IMR-90 (cell line): ENCODE measurements at regions not wholly inside any gene's neighbourhood (a gene's known extent, or its start where the extent isn't known, plus 50 kb on each side); places are given as distances from the start of the nearest gene placed in this dataset.

ENCODE experiments used
- ATAC-seq: fragments of 200-7000 bp; cut with Tn5 transposase; 2 replicates; pipeline ENCODE4 v1.9.1; 2020; ENCODE audit warnings: low read depth, mild to moderate bottlenecking, moderate library complexity
- BruUV-seq: library from RNA; stranded (reverse); fragments of 400-500 nt; replicated peaks from 2 replicates; lab custom pipeline; 2021; lab: Mats Ljungman, UMichigan
- CTCF ChIA-PET: fragments of 300-600 bp; formaldehyde crosslinking; extraction: SDS; loops from one replicate; lab custom pipeline; 2021; ENCODE audit warnings: antibody characterized with exemption; lab: Yijun Ruan, JAX
- POLR2A ChIA-PET: fragments of 300-600 bp; sonication (Branson Sonifier 250); formaldehyde crosslinking; loops from one replicate; lab custom pipeline; 2022; ENCODE audit warnings: antibody characterized with exemption; ENCODE audit not compliant: unreplicated experiment; lab: Charles Lee
- DNase-seq: peaks from one replicate; pipeline ENCODE4 v3.0.0; 2013
- H2AFZ ChIP-seq: replicated peaks from 2 replicates; pipeline ENCODE3; 2013; ENCODE audit warnings: low read length, mild to moderate bottlenecking; ENCODE audit not compliant: poor library complexity
- H2AK5ac ChIP-seq: 2 replicates; pipeline ENCODE4 v1.6.1; 2013; ENCODE audit warnings: low read depth, low read length, inconsistent platforms
- H2AK9ac ChIP-seq: replicated peaks from 2 replicates; pipeline ENCODE3; 2013; ENCODE audit warnings: mild to moderate bottlenecking, low read depth, low read length, moderate library complexity; ENCODE audit not compliant: poor library complexity
- H2BK120ac ChIP-seq: 2 replicates; pipeline ENCODE4 v1.6.1; 2013; ENCODE audit warnings: low read depth, low read length, inconsistent platforms
- H2BK15ac ChIP-seq: 3 replicates; pipeline ENCODE4 v1.6.1; 2013; ENCODE audit warnings: low read depth, low read length, inconsistent platforms
- H2BK20ac ChIP-seq: 2 replicates; pipeline ENCODE4 v1.6.1; 2013; ENCODE audit warnings: low read depth, mild to moderate bottlenecking, inconsistent platforms, low read length, moderate library complexity
- H2BK5ac ChIP-seq: 2 replicates; pipeline ENCODE4 v1.6.1; 2013; ENCODE audit warnings: mild to moderate bottlenecking, low read depth, low read length, inconsistent platforms; ENCODE audit not compliant: poor library complexity, severe bottlenecking
- H3K14ac ChIP-seq: replicated peaks from 2 replicates; pipeline ENCODE4 v1.6.1; 2013; ENCODE audit warnings: low read depth, low read length, inconsistent platforms
- H3K18ac ChIP-seq: 2 replicates; pipeline ENCODE4 v1.6.1; 2013; ENCODE audit warnings: low read depth, low read length, control low read depth
- H3K23ac ChIP-seq: 2 replicates; pipeline ENCODE4 v1.6.1; 2013; ENCODE audit warnings: low read depth, low read length, inconsistent platforms
- H3K27ac ChIP-seq: 2 replicates; pipeline ENCODE4 v1.5.1; 2013; ENCODE audit warnings: mild to moderate bottlenecking, control low read depth, low read length; ENCODE audit not compliant: insufficient read depth
- H3K27me3 ChIP-seq: 2 replicates; pipeline ENCODE4 v1.6.1; 2013; ENCODE audit warnings: low read length; ENCODE audit not compliant: control insufficient read depth, insufficient read depth
- H3K36me3 ChIP-seq: 2 replicates; pipeline ENCODE4 v1.6.1; 2013; ENCODE audit warnings: low read length, mixed read lengths; ENCODE audit not compliant: control insufficient read depth, insufficient read depth
- H3K4ac ChIP-seq: 2 replicates; pipeline ENCODE4 v1.6.1; 2013; ENCODE audit warnings: low read depth, low read length, inconsistent platforms
- H3K4me1 ChIP-seq: 2 replicates; pipeline ENCODE4 v1.6.1; 2013; ENCODE audit warnings: low read length, mixed read lengths; ENCODE audit not compliant: control insufficient read depth, insufficient read depth
- H3K4me2 ChIP-seq: 2 replicates; pipeline ENCODE4 v1.6.1; 2013; ENCODE audit warnings: low read depth, mild to moderate bottlenecking, control low read depth, low read length, moderate library complexity
- H3K4me3 ChIP-seq: 2 replicates; pipeline ENCODE4 v1.5.1; 2013; ENCODE audit warnings: low read depth, mild to moderate bottlenecking, control low read depth, low read length, moderate library complexity; ENCODE audit not compliant: insufficient read depth
- H3K56ac ChIP-seq: 2 replicates; pipeline ENCODE4 v1.6.1; 2013; ENCODE audit warnings: low read length, inconsistent platforms; ENCODE audit not compliant: insufficient read depth; ENCODE audit errors: extremely low read depth
- H3K79me1 ChIP-seq, 2 experiments: 2 replicates each; pipeline ENCODE4 v1.6.1; 2013; ENCODE audit warnings: low read length in 2 of 2, inconsistent platforms in 1 of 2, low read depth in 1 of 2
- H3K9ac ChIP-seq: 2 replicates; pipeline ENCODE4 v1.6.1; 2013; ENCODE audit warnings: low read depth, low read length, control low read depth
- H3K9me1 ChIP-seq: 2 replicates; pipeline ENCODE4 v1.6.1; 2013; ENCODE audit warnings: low read length, inconsistent platforms; ENCODE audit not compliant: insufficient read depth
- H3K9me3 ChIP-seq: 2 replicates; pipeline ENCODE4 v1.6.1; 2013; ENCODE audit warnings: low read length; ENCODE audit not compliant: control insufficient read depth, insufficient read depth
- H4K20me1 ChIP-seq: 2 replicates; pipeline ENCODE4 v1.6.1; 2013; ENCODE audit warnings: low read length, inconsistent platforms; ENCODE audit not compliant: insufficient read depth
- H4K5ac ChIP-seq: 2 replicates; pipeline ENCODE4 v1.6.1; 2013; ENCODE audit warnings: mild to moderate bottlenecking, low read depth, low read length, control low read depth
- H4K8ac ChIP-seq, 2 experiments: 2 replicates each; pipeline ENCODE4 v1.6.1; 2013; ENCODE audit warnings: low read depth in 2 of 2, low read length in 2 of 2, control low read depth in 1 of 2, inconsistent platforms in 1 of 2
- H4K91ac ChIP-seq: 2 replicates; pipeline ENCODE4 v1.6.1; 2013; ENCODE audit warnings: low read depth, low read length, inconsistent platforms; ENCODE audit not compliant: insufficient read depth
- BHLHE40 ChIP-seq: fragments of 150-350 bp; IDR thresholded peaks from 2 replicates; pipeline ENCODE4 v1.6.1; 2016; ENCODE audit warnings: mild to moderate bottlenecking, low read depth, low read length
- CHD1 ChIP-seq: IDR thresholded peaks from 2 replicates; pipeline ENCODE4 v1.6.1; 2012; ENCODE audit warnings: low read depth, low read length, improper control_type of control experiment
- CTCF ChIP-seq: conservative IDR thresholded peaks from 2 replicates; pipeline ENCODE4 v1.5.1; 2012; ENCODE audit warnings: mild to moderate bottlenecking, low read depth, low read length, improper control_type of control experiment
- MAZ ChIP-seq: IDR thresholded peaks from 2 replicates; pipeline ENCODE4 v1.6.1; 2012; ENCODE audit warnings: low read depth, mild to moderate bottlenecking, low read length, improper control_type of control experiment, moderate library complexity, borderline replicate concordance
- MXI1 ChIP-seq: IDR thresholded peaks from 2 replicates; pipeline ENCODE4 v1.6.1; 2012; ENCODE audit warnings: low read depth, mild to moderate bottlenecking, low read length, moderate library complexity, borderline replicate concordance
- NFE2L2 ChIP-seq: fragments of 150-350 bp; IDR thresholded peaks from 2 replicates; pipeline ENCODE4 v1.6.1; 2016; ENCODE audit warnings: low read depth, mild to moderate bottlenecking, low read length
- POLR2A ChIP-seq: IDR thresholded peaks from 2 replicates; pipeline ENCODE4 v1.6.1; 2012; ENCODE audit warnings: mild to moderate bottlenecking, low read depth, low read length
- RCOR1 ChIP-seq: IDR thresholded peaks from 2 replicates; pipeline ENCODE4 v1.6.1; 2012; ENCODE audit warnings: mild to moderate bottlenecking, low read length, improper control_type of control experiment; ENCODE audit not compliant: insufficient replicate concordance
- SMC3 ChIP-seq: fragments of 150-350 bp; IDR thresholded peaks from 2 replicates; pipeline ENCODE4 v1.6.1; 2016; ENCODE audit warnings: low read depth, mild to moderate bottlenecking, antibody characterized with exemption, low read length, moderate library complexity
- WGBS, 2 experiments: methylation state at CpG; one replicate each; pipeline versions ENCODE4 v1.1.5 to v1.1.7; 2013; ENCODE audit warnings: missing lambda C conversion rate in 2 of 2; ENCODE audit not compliant: insufficient read length in 1 of 2; ENCODE audit errors: extremely low coverage in 2 of 2; 5-methylcytosine and 5-hydroxymethylcytosine counted together
- dilution Hi-C: fragments of 300-500 bp; cut with HindIII; formaldehyde crosslinking; loops from one replicate; pipeline ENCODE4 v1.14.3; 2018; ENCODE audit warnings: low sequenced_read_pairs; ENCODE audit not compliant: unreplicated experiment
- in situ Hi-C: fragments of 300-500 bp; cut with MboI; formaldehyde crosslinking; loops from 3 replicates; pipeline ENCODE4 v1.14.3; 2019; ENCODE audit warnings: low sequenced_read_pairs, inconsistent platforms, mixed read lengths
- intact Hi-C: fragments of 100-400 bp; cut with micrococcal nuclease; formaldehyde crosslinking; loops from 2 replicates; pipeline ENCODE4 v1.10.0; 2022

- CTCF ChIA-PET = no interaction called here
- no peak for DNase-seq
Observed at GRCh38 chr9:79000230-79001002, 571.3 kb upstream of the TLE4 start.

More at GRCh38 chr9:79000230-79001002, 571.3 kb upstream of the TLE4 start:
- Histone ChIP-seq H4K5ac (no peak overlapping the region), H3K14ac (no peak overlapping the region; the same call in 1 of the 2 replicates), H2BK5ac (no peak overlapping the region), H2BK15ac (peak overlapping the region; percentile 87; the same call in 1 of the 3 replicates), H3K27me3 (no peaks in the 10 kb centered on the region), H3K9me3 (no peaks in the 10 kb centered on the region), H3K79me1 (no peaks in the 10 kb centered on the region), H2AK5ac (no peak overlapping the region), H3K18ac (no peak overlapping the region), H2AK9ac (no peak overlapping the region), H3K27ac (no peak overlapping the region), H3K36me3 (no peaks in the 10 kb centered on the region), H4K8ac (peak overlapping the region in 1 of 2 experiments; percentile 38; a peak in 1 of 4 replicates), H3K4ac (peak overlapping the region; percentile 39), H4K91ac (peak overlapping the region; percentile 5; the same call in 1 of the 2 replicates), H3K56ac (no peak overlapping the region), H3K4me3 (no peak overlapping the region), H2BK120ac (0 out of 2 replicates have a peak overlapping the region, but pooled peaks have one; percentile 32), H2AFZ (no peak overlapping the region), H3K9ac (no peak overlapping the region), H3K9me1 (peaks cover 2% of the 10 kb centered on the region; the same call in 1 of the 2 replicates), H3K4me1 (no peaks in the 10 kb centered on the region), H2BK20ac (peak overlapping the region; percentile 68), H3K23ac (peak overlapping the region; percentile 5; the same call in 1 of the 2 replicates), H4K20me1 (no peaks in the 10 kb centered on the region), H3K4me2 (no peak overlapping the region)
- BruUV-seq = no TSS peak
- WGBS, 2 experiments = no CpG with 5 or more reads among the region's 4 CpGs
- intact Hi-C loops = no loop called here
- dilution Hi-C loops = no loop called here
- TF ChIP-seq SMC3 = no peak
- no peak for TF ChIP-seq MXI1
- TF ChIP-seq NFE2L2 = no peak
- no peak for TF ChIP-seq CHD1
- TF ChIP-seq MAZ = no peak
- no peak for TF ChIP-seq RCOR1
- no peak for TF ChIP-seq POLR2A
- no peak for TF ChIP-seq CTCF
- no peak for TF ChIP-seq BHLHE40
- POLR2A ChIA-PET = no interaction called here
- in situ Hi-C loops = no loop called here
- ATAC-seq = no peak
